ELR (cell line): ENCODE measurements at regions not wholly inside any gene's neighbourhood (a gene's known extent, or its start where the extent isn't known, plus 50 kb on each side); places are given as distances from the start of the nearest gene placed in this dataset.

Experiments used
- DNase-seq: peaks from one replicate; pipeline ENCODE4 v3.0.0-alpha.2; 2015; ENCODE audit warnings: low read depth

DNA sequence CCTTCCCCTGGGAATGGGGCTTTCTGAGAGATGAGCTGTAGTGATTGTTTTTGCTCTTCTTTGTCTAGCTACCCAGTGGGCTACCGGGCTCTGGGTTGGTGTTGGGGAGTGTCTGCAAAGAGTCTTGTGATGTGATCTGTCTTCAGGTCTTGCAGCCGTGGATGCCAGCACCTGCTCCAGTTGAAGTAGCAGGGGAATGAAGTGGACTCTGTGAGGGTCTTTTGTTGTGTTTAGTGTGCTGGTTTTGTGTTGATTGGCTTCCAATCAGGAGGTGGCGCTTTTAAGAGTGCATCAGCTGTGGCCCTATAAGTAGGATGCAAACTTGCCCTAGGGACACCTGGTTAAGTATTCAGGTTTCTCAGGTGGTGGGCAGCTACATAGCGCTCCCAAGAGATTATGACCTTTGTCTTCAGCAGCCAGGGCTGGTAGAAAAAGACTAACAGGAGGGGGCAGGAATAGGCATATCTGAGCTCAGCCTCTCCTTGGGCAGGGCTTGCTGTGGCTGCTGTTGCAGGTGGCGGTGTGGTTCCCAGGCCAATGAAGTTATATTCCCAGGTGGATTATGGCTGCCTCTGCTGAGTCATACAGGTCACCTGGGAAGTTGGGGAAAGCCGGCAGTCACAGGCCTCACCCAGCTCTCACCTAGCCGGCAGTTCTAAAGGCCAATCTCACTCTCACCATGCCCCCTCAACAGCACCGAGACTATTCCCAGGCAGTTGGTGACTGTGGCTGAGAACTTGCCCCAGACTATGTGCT lies 315.7 kb upstream of the C11orf87 start:
- DNase-seq = no peak

GRCh38 chr11:109109150-109109549 lies 312.8 kb upstream of the C11orf87 start:
- DNase-seq = no peak

- no peak for DNase-seq
These were observed 312.2 kb upstream of the C11orf87 start for GRCh38 chr11:109109571-109110315.

DNA sequence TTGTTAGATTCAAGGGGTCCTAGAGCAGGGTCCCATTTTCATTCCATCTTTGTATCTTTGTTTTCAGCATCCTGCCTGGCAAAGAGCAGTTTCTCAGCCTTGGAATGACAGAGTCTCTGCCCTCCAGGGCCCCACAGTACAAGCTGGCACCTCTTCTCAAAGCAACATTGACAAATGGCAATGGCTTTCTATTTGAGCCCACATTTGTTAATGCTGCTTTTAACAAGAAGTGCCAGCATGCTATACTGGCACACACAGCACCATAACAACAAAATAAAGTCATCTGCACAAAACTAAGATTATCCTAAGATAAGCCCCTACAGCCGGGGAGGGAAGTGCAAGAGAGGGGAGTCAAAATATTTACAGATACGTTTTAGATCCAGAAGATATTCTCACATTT lies 309.7 kb upstream of the C11orf87 start:
- DNase-seq = no peak

DNA sequence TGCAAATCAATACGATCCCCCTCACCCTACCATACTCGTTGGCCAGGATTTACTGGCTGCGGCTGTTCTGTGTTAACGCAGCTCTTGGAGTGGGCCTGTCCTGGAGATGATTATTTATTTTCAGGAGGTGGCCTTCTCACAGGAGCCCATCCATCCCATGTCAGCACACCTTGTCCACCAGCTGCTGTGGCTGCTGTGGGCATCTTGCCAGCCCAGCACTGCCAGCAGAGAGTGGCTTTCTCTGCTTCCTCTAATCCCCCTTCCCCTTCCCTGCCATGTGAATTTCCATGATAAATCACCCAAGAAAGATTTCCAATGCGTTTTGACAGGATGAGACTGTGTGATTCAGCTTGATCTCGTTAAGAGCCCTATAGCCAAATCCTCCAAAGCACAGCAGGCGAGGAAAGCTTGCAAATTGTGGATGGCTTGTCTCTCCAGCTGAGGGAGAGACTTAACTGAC lies 309.1 kb upstream of the C11orf87 start:
- peak; percentile 6 for DNase-seq

DNA sequence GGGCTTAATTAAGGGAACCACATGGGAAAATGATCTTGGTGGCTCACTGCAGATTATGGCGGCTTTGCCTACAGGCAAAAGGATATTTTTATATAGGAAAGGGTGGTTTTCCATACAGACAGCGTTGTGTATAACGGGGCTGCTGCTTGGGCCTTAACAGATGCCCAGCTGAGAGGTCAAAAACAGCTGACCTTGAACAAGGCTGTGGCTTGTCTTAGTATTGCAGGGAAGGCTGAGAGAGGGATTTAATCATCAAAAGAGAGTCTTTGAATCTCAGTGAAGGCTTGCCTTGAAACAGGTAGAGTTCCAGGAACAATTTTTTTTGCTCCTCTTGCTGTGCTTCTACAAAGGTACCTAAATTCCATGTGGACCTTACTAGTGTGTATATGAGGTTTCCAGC lies 301.6 kb upstream of the C11orf87 start:
- DNase-seq = no peak

DNA sequence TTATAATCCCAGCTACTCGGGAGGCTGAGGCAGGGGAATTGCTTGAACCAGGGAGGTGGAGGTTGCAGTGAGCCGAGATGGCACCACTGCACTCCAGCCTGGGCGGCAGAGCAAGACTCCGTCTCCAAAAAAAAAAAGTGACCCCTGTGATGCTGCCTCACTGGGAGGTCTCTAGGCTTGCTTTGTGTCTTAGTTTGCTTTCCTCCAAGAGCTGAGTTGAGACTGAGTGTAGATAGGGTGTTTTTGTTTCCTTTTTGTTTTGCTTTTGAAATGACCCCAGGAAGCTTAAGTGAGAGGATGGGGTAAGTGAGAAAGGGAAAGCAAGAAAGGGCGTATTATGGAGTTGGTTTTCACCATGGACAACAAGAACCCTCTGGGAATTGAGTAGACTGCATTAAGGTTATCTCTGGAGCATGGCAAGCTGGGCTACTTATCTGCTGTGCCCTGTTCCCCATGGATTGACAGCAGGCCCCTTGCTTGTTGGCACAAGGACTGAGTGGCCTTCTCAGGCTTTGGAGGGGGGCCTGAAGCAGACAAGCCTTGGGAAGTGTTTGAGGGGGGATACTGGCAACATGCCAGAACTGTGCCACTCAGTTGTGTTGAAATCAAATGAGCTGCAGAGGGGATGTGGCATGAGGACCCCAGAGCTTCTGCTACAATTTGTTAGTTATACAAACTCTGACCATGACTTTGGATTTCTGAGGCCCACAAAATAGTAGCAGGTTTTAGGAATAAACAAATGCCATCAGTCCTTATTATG lies 300.6 kb upstream of the C11orf87 start:
- DNase-seq = no peak

DNA sequence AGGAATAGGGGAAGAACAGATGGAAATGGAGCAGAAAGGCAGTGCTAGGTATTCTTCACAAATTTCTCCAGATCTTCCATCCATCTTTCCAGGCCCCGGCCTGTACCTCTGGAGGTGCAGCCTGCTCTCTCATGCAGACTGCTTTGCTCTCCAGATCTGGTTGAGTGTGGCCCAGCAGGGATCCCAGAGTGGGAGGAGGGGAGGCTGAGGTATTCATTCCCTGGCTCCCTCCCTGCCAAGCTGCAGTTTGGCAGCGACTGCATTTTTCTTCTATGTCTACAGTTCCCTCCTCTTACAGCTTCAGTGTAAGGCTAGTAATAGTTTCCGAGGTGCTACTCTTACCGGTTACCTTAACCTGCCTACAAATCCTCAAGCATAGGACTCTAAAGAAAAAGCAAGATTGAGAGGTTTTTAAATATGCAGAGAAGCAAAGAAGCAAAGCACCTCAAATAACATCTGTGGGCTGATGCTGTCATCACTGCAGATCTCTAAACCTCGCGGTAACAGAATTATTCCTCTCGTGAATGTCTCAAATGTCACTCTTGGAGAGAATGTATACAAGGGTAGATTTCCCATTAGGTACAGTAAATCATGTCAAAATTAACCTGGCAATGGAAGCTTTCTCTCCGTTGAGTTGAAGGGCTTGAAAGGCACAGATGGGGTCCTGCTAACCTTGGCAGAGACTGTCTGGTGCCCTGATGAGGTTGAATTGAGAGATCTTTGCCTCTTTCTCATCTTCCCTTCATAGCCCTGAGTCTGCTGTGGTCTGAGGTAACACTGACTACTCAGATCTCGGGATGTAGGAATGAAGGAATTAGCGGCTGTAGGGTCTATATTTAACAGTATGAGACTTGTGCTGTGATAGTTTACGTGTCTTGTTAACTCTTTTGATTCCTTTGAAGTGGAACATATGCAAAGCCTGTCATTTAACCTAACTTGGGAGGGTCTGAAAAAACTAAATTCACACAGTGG lies 297.9 kb upstream of the C11orf87 start:
- no peak for DNase-seq

DNA sequence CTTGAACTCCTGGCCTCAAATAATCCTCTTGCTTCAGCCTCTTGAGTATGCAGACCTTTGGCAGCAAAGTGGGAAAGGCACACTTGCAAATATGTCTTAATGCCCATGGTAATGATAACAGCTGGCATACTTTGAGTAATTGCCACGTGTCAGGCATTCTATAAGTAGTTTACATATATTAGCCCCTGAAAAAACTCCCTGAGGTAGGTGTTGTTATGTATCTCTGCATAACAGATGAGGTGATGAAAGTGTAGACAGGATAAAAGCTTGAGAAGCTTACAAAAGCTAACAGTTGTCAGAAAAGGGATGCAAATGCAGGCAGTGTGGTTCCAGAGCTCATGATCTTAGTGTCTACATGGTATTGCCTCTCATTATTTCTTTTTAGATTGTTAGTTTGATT lies 291.1 kb upstream of the C11orf87 start:
- no peak for DNase-seq

DNA sequence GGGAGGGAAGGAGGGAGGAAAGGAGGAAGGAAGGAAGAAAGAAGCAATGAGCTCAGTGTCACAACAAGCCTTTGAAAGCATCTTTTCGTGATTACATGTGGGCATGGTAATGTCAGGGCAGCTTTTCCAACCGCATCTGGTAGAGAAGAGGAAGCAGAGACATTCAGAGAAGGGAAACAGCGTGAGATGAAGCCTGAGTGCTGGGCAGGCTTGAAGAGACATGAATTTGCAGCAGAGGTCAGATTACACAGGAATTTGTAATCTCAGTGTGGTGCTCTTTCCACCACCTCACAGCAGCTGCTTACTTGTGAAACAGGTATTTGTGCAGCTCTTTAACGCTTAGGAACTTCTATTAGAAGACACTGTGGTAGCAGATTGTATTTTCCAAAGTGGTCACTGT lies 289.5 kb upstream of the C11orf87 start:
- no peak for DNase-seq

- DNase-seq = no peak
These were observed 288.8 kb upstream of the C11orf87 start for GRCh38 chr11:109133159-109133558.

DNA sequence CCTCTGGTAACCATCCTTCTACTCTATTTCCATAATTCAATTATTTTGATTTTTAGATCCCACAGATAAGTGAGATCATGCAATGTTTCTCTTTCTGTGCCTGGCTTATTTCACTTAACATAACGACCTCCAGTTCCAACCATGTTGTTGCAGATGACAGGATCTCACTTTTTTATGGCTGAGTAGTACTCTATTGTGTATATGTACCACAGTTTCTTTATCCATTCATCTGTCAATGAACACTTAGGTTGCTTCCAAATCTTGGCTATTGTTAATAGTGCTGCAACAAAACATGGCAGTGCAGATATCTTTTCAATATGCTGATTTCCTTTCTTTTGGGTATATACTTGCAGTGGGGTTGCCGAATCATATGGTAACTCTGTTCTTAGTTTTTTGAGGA lies 286.4 kb upstream of the C11orf87 start:
- no peak for DNase-seq

DNA sequence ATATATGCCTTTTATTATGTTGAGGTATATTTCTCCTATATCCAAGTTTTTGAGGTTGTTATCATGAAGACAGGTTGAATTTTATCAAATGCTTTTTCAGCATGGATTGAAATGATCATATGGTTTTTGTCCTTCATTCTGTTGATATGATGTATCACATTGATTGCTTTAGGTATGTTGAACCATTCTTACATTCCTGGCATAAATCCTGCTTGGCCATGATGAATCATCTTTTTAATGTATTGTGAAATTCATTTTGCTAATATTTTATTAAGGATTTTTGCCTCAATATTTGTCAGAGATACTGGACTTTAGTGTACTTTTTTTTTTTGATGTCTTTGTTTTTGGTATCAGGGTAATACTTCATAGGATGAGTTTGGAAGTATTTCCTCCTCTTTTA lies 283.8 kb upstream of the C11orf87 start:
- peak; percentile 22 for DNase-seq

DNA sequence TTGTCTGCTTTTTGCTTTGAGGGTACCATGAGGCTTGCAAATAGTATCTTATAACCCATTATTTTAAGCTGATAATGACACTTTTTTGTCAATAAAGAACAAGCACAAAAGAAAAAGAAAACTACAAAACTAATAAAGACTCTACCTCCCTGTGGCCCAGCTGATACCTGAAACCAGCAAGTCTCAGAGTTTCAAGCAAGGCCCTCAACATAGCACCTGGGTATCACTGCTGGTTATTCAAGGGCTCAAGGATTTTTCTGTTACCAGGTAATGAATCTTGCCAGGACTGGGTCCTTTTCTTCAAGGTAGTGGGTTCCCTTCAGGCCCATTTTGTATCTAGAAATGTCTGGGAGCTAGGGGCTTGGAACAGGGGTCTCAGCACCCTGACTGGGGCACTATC lies 281.6 kb upstream of the C11orf87 start:
- no peak for DNase-seq

- no peak for DNase-seq
These were observed 281.0 kb upstream of the C11orf87 start for GRCh38 chr11:109140857-109141515.

- no peak for DNase-seq
These were observed 276.7 kb upstream of the C11orf87 start for GRCh38 chr11:109145287-109145686.

DNA sequence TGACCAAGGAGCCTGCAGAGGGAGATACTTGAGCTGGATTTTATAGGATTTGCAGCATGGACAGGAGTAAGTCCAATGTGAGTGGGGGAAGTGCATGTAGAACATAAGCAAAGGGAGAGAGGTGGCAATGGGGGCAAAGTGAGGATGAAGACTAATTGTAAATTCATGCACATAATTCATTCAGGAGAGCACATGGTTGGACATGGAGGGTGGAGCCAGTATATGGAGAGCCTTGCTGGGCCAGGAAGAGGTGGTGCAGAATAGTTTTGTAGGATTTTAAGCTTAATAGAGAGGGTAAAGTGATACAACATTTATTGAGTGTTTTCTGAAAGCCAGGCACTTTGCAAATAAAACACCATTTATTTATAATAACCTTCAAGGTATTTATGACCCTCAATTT lies 274.3 kb upstream of the C11orf87 start:
- DNase-seq = no peak

DNA sequence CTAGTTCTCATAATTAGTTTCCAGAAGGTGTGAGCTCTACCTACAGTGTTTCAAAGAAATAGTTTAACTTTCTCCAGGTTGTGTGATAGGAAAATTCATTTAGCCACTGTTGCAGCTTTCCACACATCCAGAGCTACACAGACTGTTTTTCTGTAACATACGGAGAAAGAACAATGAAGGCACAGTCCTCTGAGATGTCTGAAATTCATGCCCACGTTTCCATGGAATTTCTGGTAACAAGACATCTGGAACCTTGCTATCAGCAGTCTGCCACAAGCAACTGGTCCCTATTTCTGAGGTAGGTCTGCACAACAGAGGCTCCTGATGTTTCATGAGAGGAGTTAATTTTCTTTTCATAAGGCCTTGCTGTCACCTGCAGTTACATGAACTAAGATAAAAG lies 273.3 kb upstream of the C11orf87 start:
- no peak for DNase-seq

GRCh38 chr11:109150581-109150980 lies 271.4 kb upstream of the C11orf87 start:
- no peak for DNase-seq

- no peak for DNase-seq
These were observed 268.2 kb upstream of the C11orf87 start for GRCh38 chr11:109153836-109154235.

DNA sequence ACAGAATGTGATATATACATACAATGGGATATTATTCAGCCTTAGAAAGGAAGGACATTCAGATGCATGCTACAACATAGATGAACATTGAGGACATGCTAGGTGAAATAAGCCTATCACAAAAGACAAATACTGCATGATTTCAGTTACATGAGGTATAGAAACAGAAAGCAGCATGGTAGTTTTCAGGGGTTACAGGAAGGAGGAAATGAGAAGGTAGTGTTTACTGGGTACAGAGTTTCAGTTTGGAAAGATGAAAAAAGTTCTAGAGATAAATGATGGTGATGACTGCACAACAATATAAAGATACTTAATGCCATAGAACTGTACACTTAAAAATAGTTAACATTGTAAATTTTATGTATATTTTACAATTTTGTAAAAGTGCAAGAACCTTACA lies 266.7 kb upstream of the C11orf87 start:
- DNase-seq = no peak
